HL-60 (cell line): ENCODE measurements at regions not wholly inside any gene's neighbourhood (a gene's known extent, or its start where the extent isn't known, plus 50 kb on each side); places are given as distances from the start of the nearest gene placed in this dataset.

Experiments used
- CTCF ChIP-seq: IDR thresholded peaks from one replicate; pipeline ENCODE4 v1.5.1; 2011; ENCODE audit warnings: low read length, control low read depth, inconsistent platforms; ENCODE audit not compliant: insufficient read depth
- GABPA ChIP-seq: IDR thresholded peaks from 2 replicates; pipeline ENCODE4 v1.6.1; 2012; ENCODE audit warnings: low read depth
- POLR2AphosphoS5 ChIP-seq: IDR thresholded peaks from 2 replicates; pipeline ENCODE4 v1.6.1; 2012; ENCODE audit warnings: low read depth
- TF ChIP-seq, protein P1 (sequence below): IDR thresholded peaks from 2 replicates; pipeline ENCODE4 v1.6.1; 2012; ENCODE audit warnings: low read depth; ENCODE audit not compliant: insufficient replicate concordance

GRCh38 chr4:156111686-156112085 lies 158.0 kb upstream of the CTSO start:
- TF ChIP-seq CTCF (no peak), GABPA (no peak), POLR2AphosphoS5 (no peak)
- TF ChIP-seq, protein P1, sequence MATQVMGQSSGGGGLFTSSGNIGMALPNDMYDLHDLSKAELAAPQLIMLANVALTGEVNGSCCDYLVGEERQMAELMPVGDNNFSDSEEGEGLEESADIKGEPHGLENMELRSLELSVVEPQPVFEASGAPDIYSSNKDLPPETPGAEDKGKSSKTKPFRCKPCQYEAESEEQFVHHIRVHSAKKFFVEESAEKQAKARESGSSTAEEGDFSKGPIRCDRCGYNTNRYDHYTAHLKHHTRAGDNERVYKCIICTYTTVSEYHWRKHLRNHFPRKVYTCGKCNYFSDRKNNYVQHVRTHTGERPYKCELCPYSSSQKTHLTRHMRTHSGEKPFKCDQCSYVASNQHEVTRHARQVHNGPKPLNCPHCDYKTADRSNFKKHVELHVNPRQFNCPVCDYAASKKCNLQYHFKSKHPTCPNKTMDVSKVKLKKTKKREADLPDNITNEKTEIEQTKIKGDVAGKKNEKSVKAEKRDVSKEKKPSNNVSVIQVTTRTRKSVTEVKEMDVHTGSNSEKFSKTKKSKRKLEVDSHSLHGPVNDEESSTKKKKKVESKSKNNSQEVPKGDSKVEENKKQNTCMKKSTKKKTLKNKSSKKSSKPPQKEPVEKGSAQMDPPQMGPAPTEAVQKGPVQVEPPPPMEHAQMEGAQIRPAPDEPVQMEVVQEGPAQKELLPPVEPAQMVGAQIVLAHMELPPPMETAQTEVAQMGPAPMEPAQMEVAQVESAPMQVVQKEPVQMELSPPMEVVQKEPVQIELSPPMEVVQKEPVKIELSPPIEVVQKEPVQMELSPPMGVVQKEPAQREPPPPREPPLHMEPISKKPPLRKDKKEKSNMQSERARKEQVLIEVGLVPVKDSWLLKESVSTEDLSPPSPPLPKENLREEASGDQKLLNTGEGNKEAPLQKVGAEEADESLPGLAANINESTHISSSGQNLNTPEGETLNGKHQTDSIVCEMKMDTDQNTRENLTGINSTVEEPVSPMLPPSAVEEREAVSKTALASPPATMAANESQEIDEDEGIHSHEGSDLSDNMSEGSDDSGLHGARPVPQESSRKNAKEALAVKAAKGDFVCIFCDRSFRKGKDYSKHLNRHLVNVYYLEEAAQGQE = no peak
